Stomach (tissue), 4 donors: ENCODE measurements at regions not wholly inside any gene's neighbourhood (a gene's known extent, or its start where the extent isn't known, plus 50 kb on each side); places are given as distances from the start of the nearest gene placed in this dataset.

Experiments used
- CTCF ChIP-seq, 7 experiments: fragments of 450-650 bp in 4 of 7; fragments of 200-600 bp in 3 of 7; sonication (generic) in 3 of 7; IDR thresholded peaks; one replicate each; pipeline ENCODE4 v1.5.1; 2016 to 2019; ENCODE audit warnings: antibody characterized with exemption in 7 of 7, control low read depth in 2 of 7, mild to moderate bottlenecking in 1 of 7
- POLR2A ChIP-seq, 4 donors: fragments of 450-650 bp; IDR thresholded peaks; one replicate each; pipeline ENCODE4 v1.6.1; 2016; ENCODE audit warnings: antibody characterized with exemption in 4 of 4, control low read depth in 2 of 4, mild to moderate bottlenecking in 1 of 4, moderate library complexity in 1 of 4
- POLR2AphosphoS5 ChIP-seq, 3 donors: sonication (generic); formaldehyde crosslinking; IDR thresholded peaks; one replicate each; pipeline ENCODE4 v1.6.1; 2016; ENCODE audit warnings: antibody characterized with exemption in 3 of 3

- no peak for TF ChIP-seq CTCF (IDR thresholded peaks at IDR 0.05)
- no peak for TF ChIP-seq POLR2AphosphoS5 (IDR thresholded peaks at IDR 0.05)
- TF ChIP-seq POLR2A (IDR thresholded peaks at IDR 0.05): no peak
Measured at GRCh38 chr11:76279646-76280045, 73.3 kb upstream of the WNT11 start.
